Uterus (tissue), 3 donors: ENCODE measurements at regions not wholly inside any gene's neighbourhood (a gene's known extent, or its start where the extent isn't known, plus 50 kb on each side); places are given as distances from the start of the nearest gene placed in this dataset.

Experiments
- DNase-seq, 2 donors: peaks; one replicate each; pipeline ENCODE4 v3.0.0-alpha.2; 2019 to 2020
- H3K27ac ChIP-seq, 2 donors: fragments of 200-600 bp; sonication (generic); 1 replicate in 1 of 2; 2 replicates in 1 of 2; pipeline ENCODE4 v1.5.1; 2016 to 2018
- H3K27me3 ChIP-seq, 2 donors: fragments of 200-600 bp; sonication (generic); one replicate each; pipeline ENCODE4 v1.5.1; 2018 to 2019; ENCODE audit warnings: control low read depth in 1 of 2
- H3K36me3 ChIP-seq, 2 donors: fragments of 200-600 bp; sonication (generic); one replicate each; pipeline ENCODE4 v1.5.1; 2019; ENCODE audit warnings: control low read depth in 1 of 2
- H3K4me1 ChIP-seq, 2 donors: fragments of 200-600 bp; sonication (generic); one replicate each; pipeline ENCODE4 v1.5.1; 2018 to 2019; ENCODE audit warnings: control low read depth in 1 of 2
- H3K4me3 ChIP-seq, 2 donors: fragments of 200-600 bp; sonication (generic); 1 replicate in 1 of 2; 2 replicates in 1 of 2; pipeline ENCODE4 v1.5.1; 2018 to 2019; ENCODE audit warnings: mild to moderate bottlenecking in 1 of 2
- H3K9me3 ChIP-seq, 2 donors: fragments of 200-600 bp; sonication (generic); one replicate each; pipeline ENCODE4 v1.5.1; 2019; ENCODE audit warnings: control low read depth in 1 of 2
- CTCF ChIP-seq, 4 experiments: fragments of 200-600 bp in 2 of 4; fragments of 450-650 bp in 2 of 4; sonication (generic) in 2 of 4; IDR thresholded peaks; one replicate each; pipeline ENCODE4 v1.5.1; 2016 to 2019; ENCODE audit warnings: antibody characterized with exemption in 4 of 4, mild to moderate bottlenecking in 2 of 4, moderate library complexity in 1 of 4
- POLR2A ChIP-seq, 2 donors: fragments of 450-650 bp; IDR thresholded peaks; one replicate each; pipeline ENCODE4 v1.6.1; 2016; ENCODE audit warnings: antibody characterized with exemption in 2 of 2, mild to moderate bottlenecking in 1 of 2, moderate library complexity in 1 of 2
- intact Hi-C: fragments of 100-400 bp; cut with DNase I; formaldehyde crosslinking; loops from one replicate; pipeline ENCODE4 v1.15.1; 2023; ENCODE audit warnings: low total_unique reads
- donor health status: DM: yes; HTN: yes; CAD: no.

GRCh38 chr10:78778444-78779338 is 290.1 kb upstream of the ZMIZ1 start:
- intact Hi-C loops, result no loop called here
- H3K27ac ChIP-seq, result no peak overlapping the region
- no peak for DNase-seq
- H3K4me1 ChIP-seq, result peaks cover 0 to 9% of the 10 kb centered on the region in 2 donors
- TF ChIP-seq CTCF (IDR thresholded peaks at IDR 0.05), result no peak
- TF ChIP-seq POLR2A (IDR thresholded peaks at IDR 0.05), result no peak
- H3K4me3 ChIP-seq, result no peak overlapping the region
- H3K36me3 ChIP-seq, result no peaks in the 10 kb centered on the region
- H3K27me3 ChIP-seq, result no peaks in the 10 kb centered on the region
- no peaks in the 10 kb centered on the region for H3K9me3 ChIP-seq

GRCh38 chr10:78779339-78779955 is 289.3 kb upstream of the ZMIZ1 start:
- no peak for TF ChIP-seq CTCF (IDR thresholded peaks at IDR 0.05)
- TF ChIP-seq POLR2A (IDR thresholded peaks at IDR 0.05), result no peak
- H3K27me3 ChIP-seq, result no peaks in the 10 kb centered on the region
- H3K36me3 ChIP-seq, result no peaks in the 10 kb centered on the region
- no peak overlapping the region for H3K4me3 ChIP-seq
- intact Hi-C loops, result no loop called here
- H3K4me1 ChIP-seq, result peaks cover 0 to 9% of the 10 kb centered on the region in 2 donors
- no peaks in the 10 kb centered on the region for H3K9me3 ChIP-seq
- DNase-seq, result no peak
- H3K27ac ChIP-seq, result no peak overlapping the region

- intact Hi-C loops, result no loop called here
- Histone ChIP-seq H3K27ac (no peak overlapping the region), H3K36me3 (no peaks in the 10 kb centered on the region), H3K9me3 (no peaks in the 10 kb centered on the region), H3K4me1 (peaks cover 0 to 9% of the 10 kb centered on the region in 2 donors), H3K27me3 (no peaks in the 10 kb centered on the region), H3K4me3 (no peak overlapping the region)
- TF ChIP-seq CTCF (IDR thresholded peaks at IDR 0.05), result no peak
- TF ChIP-seq POLR2A (IDR thresholded peaks at IDR 0.05), result no peak
- DNase-seq, result peak in 1 of 2 donors; percentile 7
Measured at GRCh38 chr10:78780551-78780961, 288.2 kb upstream of the ZMIZ1 start.

- TF ChIP-seq POLR2A (IDR thresholded peaks at IDR 0.05) (no peak), CTCF (IDR thresholded peaks at IDR 0.05) (no peak)
- peak in 1 of 2 donors; percentile 10 for DNase-seq
Measured at GRCh38 chr10:78781251-78781913, 287.4 kb upstream of the ZMIZ1 start.

More at GRCh38 chr10:78781251-78781913, 287.4 kb upstream of the ZMIZ1 start:
- no peak overlapping the region for H3K4me3 ChIP-seq
- no peaks in the 10 kb centered on the region for H3K36me3 ChIP-seq
- H3K4me1 ChIP-seq, result peaks cover 0 to 9% of the 10 kb centered on the region in 2 donors
- no peaks in the 10 kb centered on the region for H3K27me3 ChIP-seq
- H3K9me3 ChIP-seq, result no peaks in the 10 kb centered on the region
- intact Hi-C loops, result no loop called here
- no peak overlapping the region for H3K27ac ChIP-seq
